NCI-H524 (cell line): ENCODE measurements at regions not wholly inside any gene's neighbourhood (a gene's known extent, or its start where the extent isn't known, plus 50 kb on each side); places are given as distances from the start of the nearest gene placed in this dataset.
"Not testable (repeated sequence)": the region's sequence is repeated elsewhere in the genome, so short reads cannot be mapped to it uniquely, and the experiment has no call there.

Experiments used
- DNase-seq, 2 experiments: peaks; one replicate each; lab custom pipeline; 2025; lab: John Stamatoyannopoulos, UW

DNA sequence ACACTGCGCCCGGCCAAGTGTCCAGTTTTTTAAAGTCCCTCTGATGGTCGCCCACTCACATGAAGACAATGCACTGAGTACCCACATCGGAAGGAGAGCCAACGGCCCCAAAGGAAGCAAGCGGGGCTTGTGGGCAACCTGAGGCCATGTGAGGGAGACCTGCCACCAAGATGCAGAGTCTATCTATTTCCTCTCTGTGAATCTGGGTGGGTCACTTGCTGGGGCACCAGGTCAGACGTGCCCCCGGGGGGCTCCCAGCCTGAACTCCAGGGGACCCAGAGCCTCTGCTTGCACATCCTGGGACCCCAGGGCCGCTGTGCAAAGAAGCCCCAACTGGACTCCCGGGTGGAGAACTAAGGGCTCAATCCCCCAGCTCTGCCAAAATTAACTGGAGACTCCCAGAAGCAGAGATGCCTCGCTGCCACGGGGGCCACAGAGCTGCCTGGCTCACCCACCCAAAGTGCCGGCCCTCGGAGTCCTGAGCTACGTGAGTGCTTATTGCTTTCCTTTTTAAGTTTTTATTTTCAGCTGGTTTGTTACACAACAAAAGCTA lies 106.4 kb downstream of the BRD1 start:
- DNase-seq: no peak

DNA sequence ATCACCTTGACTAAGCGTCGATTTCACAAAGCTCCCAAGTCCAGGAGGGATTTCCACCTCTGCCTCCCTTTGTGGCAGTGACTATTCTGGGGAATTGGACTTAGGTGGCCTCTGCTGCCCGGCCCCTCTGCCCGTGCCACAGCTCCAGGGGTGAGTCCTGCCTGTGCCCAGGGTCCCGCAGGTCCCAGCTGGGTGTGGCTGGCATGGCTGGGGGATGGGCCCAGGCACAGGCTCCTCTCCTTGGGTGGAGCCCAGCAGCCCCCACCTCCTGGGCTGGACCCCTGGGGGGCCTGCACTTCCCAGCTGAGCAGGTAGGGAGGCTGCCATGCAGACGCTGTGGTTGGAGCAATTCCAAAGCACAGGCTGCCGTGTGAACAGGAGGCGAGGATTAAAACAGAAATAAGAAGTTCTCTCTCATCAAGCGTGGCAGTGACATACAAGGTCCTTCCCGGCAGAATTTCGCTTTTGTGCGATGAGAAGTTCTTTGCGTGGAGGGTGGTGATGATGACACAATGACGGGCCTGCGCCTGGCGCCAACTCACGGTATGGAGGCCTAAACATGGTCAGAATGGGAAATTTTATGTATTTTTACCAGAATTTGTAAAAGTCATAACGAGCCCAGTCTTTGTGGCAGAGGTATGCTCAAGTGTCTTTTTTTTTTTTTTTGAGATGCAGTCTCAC lies 107.3 kb downstream of the BRD1 start:
- DNase-seq: peak in 1 of 2 experiments; percentile 11

DNA sequence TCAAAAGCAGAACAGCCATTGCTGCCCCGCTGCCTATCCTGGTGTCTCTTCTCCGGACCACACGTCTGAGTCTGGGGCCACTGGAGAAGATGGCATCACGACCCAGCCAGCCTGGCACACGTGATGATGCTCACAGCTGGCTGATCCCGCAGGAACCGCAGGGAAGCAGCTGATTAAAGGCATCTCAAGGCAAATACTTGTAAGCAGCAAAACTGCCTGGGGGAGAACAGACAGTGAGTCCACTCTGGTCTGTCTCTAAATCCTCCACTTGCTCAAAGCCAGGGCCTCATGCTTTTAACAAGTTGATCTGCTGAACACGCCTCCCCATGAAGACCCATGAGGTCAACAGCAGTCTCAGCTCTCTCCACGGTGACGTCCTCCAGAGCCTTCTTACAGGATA lies 108.6 kb downstream of the BRD1 start:
- no peak for DNase-seq

DNA sequence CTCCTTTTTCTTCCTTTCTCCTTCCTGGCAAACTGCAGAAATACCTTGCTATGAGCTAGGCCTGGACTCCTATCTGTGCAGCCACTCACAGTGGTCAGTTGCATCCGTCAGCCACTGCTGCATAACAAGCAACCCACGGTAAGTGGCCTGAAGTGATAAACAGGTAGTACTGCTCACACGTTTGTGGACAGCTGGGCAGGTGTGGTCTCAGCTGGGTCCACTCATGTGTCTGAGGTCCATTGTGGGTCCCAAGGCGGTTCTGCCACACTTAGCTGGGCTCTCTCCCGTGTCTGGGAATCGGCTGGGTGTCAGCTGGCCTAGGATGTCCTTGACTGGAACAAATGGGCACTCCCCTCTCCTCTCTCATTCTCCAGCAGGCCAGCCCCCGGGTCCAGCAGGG lies 109.3 kb downstream of the BRD1 start:
- no peak for DNase-seq

DNA sequence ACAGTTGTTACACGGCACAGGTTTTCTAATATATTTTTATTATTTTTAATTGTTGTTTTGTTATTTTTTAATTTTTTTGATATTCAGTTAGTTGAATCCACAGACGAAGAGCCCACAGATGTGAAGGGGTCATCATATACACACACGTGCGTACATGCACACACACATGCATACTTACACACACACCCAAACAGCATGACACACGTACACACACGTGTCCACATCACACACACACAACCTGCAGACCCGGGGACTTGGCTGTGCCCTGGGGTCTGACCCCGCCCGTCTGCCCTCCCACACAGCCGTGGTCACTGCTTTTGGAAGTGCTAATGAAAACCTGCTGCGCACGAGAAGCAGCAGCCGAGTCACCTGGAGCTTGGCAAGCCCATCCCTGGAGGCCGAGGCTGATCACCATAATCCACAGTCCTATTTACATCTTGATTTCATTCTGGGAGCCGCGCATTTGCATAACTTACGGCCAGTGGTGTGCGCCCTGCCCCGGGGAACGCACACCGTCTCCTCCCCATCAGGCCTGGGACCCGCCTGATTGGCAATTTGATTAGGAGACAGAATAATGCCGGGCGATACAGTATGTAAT lies 110.3 kb downstream of the BRD1 start:
- no peak for DNase-seq

DNA sequence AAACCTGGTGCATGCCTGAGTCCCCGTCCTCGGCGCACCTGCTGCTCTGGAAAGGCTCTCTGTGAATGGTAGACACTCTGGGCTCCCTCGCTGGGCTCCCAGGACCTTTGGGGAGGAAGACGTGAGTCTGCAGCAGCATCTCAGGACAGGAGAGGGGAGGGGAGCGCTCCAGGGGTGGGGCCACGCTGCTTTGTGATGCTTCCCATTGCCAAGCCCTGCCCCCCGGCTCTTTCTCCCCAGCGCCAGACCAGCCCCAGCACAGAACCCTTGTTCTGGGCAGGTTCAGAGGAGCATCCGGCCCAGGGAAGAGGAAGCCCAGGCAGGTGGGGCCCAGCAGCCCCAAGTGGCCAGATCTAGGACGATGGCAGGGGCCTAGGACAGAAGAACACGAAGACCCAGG lies 111.2 kb downstream of the BRD1 start:
- DNase-seq: no peak

DNA sequence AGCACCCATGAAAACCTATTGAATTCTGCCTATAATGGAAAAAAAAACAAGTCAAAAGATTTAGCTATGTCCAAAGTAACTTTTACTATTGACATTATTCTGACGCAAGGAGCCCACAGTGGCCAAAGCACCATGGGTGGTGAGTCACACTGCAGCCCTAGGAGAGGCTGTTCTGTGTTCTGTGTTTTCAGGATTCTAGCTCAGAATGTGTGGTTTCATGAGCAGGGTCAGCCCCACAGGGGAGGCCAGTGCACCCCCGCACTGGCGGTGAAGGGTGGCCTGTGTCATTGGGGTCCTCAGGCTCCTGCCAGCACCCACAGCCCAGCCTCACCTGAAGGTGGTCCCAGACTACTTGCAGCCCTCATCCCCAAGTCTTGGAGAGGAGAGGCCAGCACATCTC lies 112.2 kb downstream of the BRD1 start:
- DNase-seq: no peak

DNA sequence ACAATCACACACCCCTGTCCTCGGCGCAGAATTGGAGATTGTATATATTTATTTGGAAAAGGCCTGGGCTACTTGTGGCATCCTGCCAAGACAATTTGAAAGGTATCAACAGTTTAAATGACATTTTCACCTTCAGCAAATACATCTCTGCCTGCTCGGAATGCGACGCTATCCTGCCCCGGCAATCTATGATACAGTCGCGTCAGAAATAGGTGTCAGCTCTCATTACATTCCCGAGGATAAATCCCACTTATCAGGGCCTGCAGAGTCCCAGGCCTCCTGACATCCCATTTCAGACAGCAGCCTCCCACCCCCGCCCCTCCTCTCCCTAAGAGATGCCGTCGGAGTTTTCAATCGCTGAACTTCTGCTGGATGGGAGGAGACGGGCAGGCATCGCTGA lies 114.7 kb downstream of the BRD1 start:
- no peak for DNase-seq

DNA sequence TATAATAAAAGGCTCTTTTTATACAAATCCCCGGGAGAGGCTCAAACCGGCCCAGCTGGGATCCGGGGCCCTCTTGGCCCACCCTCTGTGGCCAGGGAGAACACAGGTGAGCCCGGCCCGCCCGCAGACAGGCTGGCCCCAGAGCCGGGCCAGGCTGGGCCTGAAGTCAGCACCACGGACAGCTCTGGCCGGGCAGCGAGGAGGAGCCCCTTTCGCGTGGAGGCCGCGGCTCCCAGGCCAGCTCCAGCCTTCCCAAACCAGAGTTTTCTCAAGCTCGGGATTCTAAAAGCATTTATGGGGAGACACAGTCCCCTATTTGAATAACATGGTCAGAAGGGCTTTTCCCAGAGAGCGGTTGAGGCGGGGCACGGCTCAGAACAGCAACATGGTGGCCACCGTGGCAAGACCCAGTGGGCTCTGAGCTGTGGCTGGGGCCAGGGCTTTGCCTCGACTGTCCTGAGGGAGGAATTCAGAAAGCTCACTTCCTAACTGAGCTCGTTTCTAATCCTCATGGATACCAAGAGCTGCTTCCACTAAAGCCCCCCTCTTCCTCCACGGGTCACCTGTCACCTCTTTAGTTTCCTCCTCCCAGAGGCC lies 115.4 kb downstream of the BRD1 start:
- no peak for DNase-seq

DNA sequence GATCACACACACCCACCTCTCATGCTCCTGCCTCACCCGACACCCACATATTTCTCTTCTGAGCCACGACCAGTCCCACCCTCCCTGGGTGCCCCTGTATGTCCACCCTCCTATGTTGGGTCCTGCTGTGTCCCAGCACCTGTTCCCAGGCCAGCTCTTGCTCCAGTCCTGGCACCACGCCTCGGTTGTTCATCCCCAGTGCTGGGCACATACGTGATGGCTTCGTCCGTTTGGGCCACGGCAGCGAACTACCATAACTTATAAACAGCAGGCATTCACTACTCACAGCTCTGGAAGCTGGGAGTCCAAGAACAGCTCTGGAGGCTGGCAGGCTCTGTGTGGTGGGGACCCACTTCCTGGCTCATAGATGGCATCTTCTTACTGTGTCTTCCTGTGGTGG lies 116.9 kb downstream of the BRD1 start:
- no peak for DNase-seq

DNA sequence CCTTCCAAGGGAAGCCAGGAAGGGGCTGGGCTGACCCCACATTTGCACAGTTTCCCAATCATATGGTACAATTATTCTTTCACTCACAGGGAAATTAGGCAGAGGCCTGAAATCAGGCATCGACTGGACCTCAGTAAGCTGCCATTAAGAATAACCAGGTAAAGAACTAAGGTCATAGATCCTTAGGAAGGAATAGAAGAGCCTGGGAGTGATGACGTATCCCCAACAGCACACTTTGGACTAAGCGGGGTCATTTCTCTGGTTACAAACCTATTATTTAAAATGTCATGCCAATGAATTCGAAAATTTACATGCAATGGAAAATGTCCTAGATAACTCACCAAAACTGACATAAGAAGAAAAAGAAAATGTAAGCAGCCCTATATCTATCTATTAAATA lies 118.2 kb downstream of the BRD1 start:
- no peak for DNase-seq

DNA sequence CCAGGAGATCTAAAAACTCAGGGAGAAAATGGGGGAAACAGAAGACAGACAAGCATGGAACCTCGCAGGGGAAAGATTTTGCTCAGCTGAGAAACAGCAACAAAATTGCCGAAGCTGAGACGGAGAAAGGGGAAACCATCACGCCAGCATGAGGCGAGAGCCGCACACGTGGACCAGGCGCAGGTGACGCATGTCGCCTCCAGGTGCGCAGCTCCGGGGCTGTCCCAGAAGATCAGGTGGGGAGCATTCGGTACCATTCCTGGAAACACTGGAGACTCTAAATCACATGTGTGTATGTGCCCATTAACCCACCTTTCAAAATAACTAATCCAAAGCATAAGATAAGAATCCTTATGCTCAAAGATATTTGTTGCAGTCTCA lies 121.7 kb downstream of the BRD1 start:
- DNase-seq: no peak

DNA sequence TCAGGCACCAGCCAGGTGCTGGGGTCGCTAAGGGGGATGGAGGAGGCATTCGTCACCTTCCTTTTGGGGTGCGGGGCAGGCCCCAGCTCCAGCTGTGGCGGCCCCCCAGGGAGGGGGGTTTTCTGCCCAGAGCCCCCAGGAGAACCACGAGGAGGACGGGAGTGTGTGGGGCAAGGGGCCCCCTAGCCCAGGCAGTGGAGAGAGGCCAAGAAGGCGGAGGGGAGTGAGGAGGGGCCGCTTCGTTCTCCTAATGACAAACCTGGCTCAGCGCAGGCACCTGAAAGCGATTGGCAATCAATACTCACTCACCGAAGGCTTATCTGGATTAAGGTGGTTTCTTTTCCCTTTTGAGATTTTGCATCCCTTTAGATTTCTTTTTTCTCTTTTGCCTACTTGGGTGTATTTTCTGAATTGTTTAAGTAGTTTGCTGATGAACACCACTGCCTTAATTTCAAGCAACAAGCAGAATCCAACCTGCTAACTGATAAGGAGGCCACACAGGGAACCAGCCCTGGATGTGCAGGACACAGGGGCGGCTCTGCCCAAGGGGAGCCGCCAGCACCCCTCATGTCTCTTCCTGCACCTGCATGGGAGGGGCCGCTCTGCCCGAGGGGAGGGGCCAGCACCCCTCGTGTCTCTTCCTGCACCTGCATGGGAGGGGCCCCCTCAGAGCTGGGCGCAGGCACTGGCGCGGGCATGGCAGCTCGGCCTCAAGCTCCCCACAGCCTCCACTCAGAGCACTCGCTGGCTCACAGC lies 122.3 kb downstream of the BRD1 start:
- no peak for DNase-seq

DNA sequence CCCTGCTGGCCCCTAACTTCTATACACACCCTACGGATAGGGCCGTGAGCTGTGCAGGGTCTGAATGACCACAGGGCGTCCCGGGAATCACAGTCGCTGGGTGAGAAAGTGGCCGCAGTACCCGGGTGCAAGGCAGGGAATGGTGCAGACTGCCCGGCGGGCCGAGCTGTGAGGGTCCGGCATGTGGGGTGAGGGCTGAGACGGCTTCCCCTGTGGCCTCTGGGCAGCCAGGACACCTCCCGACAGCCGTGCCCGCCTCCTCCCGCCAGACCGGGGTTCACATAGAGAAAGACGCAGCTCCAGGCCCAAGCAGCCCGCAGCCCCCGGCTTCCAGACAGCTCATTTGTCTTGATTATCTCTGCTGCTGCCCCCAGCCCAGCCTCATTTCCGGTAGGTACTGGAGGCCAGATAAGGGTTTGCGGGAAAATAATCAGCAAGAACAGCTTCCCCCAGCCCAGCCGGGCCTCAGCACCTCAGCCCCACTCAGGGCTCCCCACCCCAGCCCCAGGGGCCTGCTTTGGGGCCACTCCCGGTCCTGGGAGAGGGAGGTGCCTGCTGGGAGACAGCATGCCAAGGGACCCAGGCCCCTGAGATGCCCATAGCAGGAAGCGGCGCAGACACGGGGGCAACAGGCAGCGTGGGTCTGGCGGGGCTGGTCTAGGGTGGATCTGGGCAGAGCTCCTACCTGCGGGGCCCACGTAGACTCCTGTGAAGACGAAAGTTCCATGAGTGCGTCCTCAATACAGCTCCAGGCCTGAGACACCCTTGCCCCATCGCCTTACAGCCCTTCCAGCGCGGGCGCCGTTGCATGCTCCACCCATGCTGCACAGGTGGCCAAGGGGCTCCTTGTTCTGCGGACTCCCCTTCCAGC lies 123.1 kb downstream of the BRD1 start:
- no peak for DNase-seq

DNA sequence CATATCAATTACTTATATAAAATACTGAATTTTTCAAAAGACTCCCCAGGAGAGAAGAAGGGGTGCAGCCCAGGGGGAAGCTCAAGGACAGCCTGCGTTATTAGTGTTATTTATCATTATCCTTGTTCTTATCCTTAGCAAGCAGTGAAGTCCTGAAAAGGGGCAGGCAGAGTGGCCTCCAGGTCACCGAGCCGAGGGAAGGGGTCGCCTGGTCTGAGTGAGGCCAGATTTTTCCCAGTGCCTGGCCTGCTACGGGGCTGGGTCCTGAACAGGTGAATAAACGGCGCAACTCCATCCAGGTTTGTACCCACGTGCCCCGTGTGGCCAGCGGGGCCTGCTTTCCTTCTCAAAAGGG lies 123.7 kb downstream of the BRD1 start:
- no peak for DNase-seq

DNA sequence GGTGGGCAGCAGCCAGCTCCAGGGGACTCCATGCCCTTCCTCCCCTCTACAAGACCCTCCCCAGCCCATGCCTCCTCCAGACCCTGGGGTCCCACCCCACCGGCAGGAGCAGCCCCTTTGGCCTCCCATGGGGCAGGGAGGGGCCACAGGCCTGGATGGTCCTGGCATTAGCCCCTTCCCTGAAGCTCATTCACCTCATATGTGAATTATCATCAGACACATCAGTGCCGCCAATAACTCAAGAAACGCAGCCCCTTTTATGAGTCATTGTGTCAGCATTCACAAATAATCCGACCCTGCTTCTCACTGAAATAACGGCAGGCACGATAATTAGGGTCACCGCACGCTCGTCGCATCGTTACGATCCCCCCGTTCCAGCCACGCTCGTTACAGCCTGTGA lies 124.2 kb downstream of the BRD1 start:
- DNase-seq: no peak

DNA sequence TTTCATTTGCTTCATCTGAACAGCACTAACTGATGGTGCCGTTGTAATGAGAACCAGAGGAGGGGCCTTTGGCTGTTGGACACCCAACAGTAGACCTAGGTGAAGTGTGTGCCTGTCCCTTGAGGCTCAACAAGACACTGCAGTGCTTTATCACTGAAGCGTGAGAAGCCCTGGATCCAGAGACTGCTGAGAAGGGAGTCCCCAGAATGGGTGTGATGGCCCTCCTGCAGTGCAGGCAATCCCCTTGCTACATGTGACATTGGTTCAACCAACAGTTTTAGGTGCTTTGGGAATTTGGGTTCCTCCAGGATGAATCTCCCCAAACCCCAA lies 125.6 kb downstream of the BRD1 start:
- no peak for DNase-seq

DNA sequence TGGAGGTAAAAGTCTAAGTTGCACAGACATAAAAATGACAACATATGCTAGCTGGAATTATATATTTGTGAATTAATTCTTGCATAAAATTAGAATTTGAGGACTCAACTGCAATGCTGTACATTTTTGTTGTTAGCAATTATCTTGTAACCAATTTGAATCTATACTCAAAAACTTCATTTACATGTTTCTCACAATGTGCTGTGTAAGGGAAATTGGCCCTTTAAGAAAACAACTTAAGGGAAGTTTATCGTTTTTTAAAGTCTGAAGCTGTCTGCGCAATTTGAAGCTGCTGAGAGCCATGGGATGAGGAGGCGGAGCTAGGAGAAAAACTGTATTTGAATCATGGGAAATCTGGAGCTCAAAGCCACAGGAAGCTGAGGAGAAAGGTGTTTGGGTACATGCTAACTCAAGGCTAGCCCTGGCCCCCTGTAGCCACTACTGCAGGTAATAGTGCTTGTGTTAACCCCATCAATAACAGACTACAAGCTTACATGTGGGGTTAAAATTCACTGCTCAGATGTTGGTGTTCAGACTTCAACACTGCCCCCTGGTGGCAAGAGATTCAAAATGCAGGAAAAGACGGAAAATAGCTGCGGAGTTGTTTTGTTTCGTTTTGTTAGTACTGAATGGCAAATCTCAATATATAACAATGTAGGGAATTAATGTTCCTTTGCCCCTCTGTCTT lies 126.1 kb downstream of the BRD1 start:
- no peak for DNase-seq

DNA sequence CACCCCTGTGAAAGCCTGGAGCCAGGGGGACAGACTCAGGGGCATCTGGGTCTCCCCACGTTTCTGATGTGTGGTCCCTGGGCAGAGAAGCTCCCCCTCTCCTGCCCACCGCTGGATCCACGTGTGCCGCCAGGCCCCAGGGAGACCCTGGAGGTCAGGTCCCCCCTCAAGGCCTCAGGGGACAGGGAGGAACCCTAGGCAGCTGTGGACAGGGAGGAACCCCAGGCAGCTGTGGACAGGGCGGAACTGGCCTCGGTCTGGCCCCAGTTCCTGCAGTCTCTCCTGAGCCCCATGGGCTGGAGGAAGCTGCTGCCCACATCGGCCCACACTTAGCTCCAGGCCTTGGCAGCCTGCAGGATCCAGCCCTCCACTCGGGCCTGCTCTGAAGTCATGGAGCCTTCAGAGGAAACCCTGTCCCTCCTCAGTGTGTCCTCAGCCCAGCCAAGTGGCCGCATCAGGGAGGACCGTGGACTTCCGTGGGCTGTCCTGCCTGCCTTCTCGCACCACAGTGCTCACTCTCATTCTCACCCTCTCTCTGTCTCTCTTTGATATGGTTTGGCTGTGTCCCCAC lies 127.7 kb downstream of the BRD1 start:
- no peak for DNase-seq

DNA sequence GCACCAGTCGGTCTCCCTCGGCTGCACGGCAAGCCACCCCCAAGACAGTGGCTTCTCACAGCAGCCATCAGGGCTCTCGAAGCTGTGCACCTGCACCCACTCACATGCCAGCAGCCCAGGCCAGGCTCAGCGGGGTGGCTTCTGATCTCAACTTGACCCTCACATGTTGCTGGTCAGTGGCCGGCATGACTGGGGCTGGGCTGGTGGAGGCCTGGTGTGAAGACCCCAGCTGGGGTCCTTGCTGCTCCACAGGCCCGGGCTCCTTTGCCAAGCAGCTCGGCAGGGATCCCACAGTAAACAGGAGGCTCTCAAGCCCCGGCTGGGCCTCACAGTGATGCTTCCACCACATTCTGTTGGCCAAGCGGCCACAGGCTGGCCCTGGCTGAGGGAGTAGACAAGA lies 128.2 kb downstream of the BRD1 start:
- no peak for DNase-seq

DNA sequence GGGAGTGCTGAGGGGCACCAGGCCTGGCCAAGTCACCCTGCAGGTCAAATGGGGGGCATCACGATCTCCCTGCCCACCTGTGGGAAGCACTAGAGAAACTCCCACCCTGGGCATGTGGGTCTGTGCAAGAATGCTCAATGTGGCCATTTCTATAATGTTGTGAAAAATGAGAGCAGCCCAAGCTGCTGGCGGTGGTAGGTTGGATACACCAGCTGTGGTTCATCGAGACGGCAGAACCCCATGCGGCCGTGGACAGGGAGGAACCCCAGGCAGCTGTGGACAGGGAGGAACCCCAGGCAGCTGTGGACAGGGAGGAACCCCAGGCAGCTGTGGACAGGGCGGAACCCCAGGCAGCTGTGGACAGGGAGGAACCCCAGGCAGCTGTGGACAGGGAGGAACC lies 129.1 kb downstream of the BRD1 start:
- not testable (repeated sequence) for DNase-seq
